GM23338 (cell line): ENCODE measurements at regions not wholly inside any gene's neighbourhood (a gene's known extent, or its start where the extent isn't known, plus 50 kb on each side); places are given as distances from the start of the nearest gene placed in this dataset.

Experiments
- ATAC-seq: fragments of 200-7000 bp; cut with Tn5 transposase; 3 replicates; pipeline ENCODE4 v1.9.1; 2020
- DNase-seq: peaks from one replicate; pipeline ENCODE4 v3.0.0-alpha.2; 2015; ENCODE audit warnings: low spot score
- H2AFZ ChIP-seq: fragments of 200-600 bp; sonication (generic); 2 replicates; pipeline ENCODE4 v1.8.0; 2016; ENCODE audit warnings: antibody characterized with exemption, mild to moderate bottlenecking, moderate library complexity
- H3F3A ChIP-seq: fragments of 200-600 bp; sonication (generic); replicated peaks from 2 replicates; pipeline ENCODE4 v1.8.0; 2017; ENCODE audit warnings: antibody characterized with exemption, mixed run types, low read depth
- H3K27ac ChIP-seq: fragments of 200-600 bp; sonication (generic); 2 replicates; pipeline ENCODE4 v1.6.1; 2016; ENCODE audit warnings: low read depth
- H3K27me3 ChIP-seq: fragments of 200-600 bp; sonication (generic); 2 replicates; pipeline ENCODE4 v1.8.0; 2016; ENCODE audit warnings: mild to moderate bottlenecking, mixed run types, moderate library complexity; ENCODE audit not compliant: insufficient read depth
- H3K36me3 ChIP-seq: fragments of 200-600 bp; sonication (generic); 2 replicates; pipeline ENCODE4 v1.8.0; 2016; ENCODE audit warnings: mild to moderate bottlenecking; ENCODE audit not compliant: insufficient read depth
- H3K4me1 ChIP-seq: fragments of 200-600 bp; sonication (generic); 2 replicates; pipeline ENCODE4 v1.8.0; 2016; ENCODE audit warnings: mild to moderate bottlenecking, moderate library complexity; ENCODE audit not compliant: insufficient read depth
- H3K4me2 ChIP-seq: fragments of 200-600 bp; sonication (generic); 2 replicates; pipeline ENCODE4 v1.7.1; 2017; ENCODE audit warnings: mixed run types
- H3K4me3 ChIP-seq: fragments of 200-600 bp; sonication (generic); 2 replicates; pipeline ENCODE4 v1.6.1; 2016; ENCODE audit warnings: mixed run types
- H3K79me2 ChIP-seq: fragments of 200-600 bp; sonication (generic); replicated peaks from 2 replicates; pipeline ENCODE4 v1.8.0; 2017; ENCODE audit warnings: mild to moderate bottlenecking; ENCODE audit not compliant: insufficient read depth
- H3K9me2 ChIP-seq: fragments of 200-600 bp; sonication (generic); 2 replicates; pipeline ENCODE4 v1.8.0; 2017; ENCODE audit not compliant: insufficient read depth
- H4K20me1 ChIP-seq: fragments of 200-600 bp; sonication (generic); replicated peaks from 2 replicates; pipeline ENCODE4 v1.8.0; 2017; ENCODE audit warnings: mild to moderate bottlenecking; ENCODE audit not compliant: insufficient read depth
- H3K27ac Mint-ChIP-seq: 2 replicates; pipeline ENCODE4 v1.8.0; 2020; ENCODE audit warnings: inconsistent platforms, mild to moderate bottlenecking, moderate library complexity, mixed read lengths
- H3K27me3 Mint-ChIP-seq: 3 replicates; pipeline ENCODE4 v1.8.0; 2022; ENCODE audit warnings: low read depth, mild to moderate bottlenecking, moderate library complexity, mixed read lengths, inconsistent platforms; ENCODE audit not compliant: insufficient read depth, poor library complexity
- H3K36me3 Mint-ChIP-seq: 3 replicates; pipeline ENCODE4 v1.8.0; 2021; ENCODE audit warnings: low read depth, mild to moderate bottlenecking, inconsistent platforms, moderate library complexity, mixed read lengths
- H3K4me1 Mint-ChIP-seq: 3 replicates; pipeline ENCODE4 v1.8.0; 2020; ENCODE audit warnings: mild to moderate bottlenecking, inconsistent platforms, mixed read lengths
- H3K4me3 Mint-ChIP-seq: 3 replicates; pipeline ENCODE4 v1.8.0; 2021; ENCODE audit warnings: moderate library complexity, mild to moderate bottlenecking, inconsistent platforms, mixed read lengths
- H3K9me3 Mint-ChIP-seq: 3 replicates; pipeline ENCODE4 v1.8.0; 2020; ENCODE audit warnings: moderate library complexity, mild to moderate bottlenecking, inconsistent platforms, mixed read lengths
- CTCF ChIP-seq, 2 experiments: fragments of 200-600 bp in 1 of 2; sonication (generic) in 1 of 2; conservative IDR thresholded peaks; 2 replicates each; pipeline versions ENCODE4 v1.5.1 to v1.6.1; 2016 to 2017; ENCODE audit warnings: antibody characterized with exemption in 2 of 2, low read depth in 2 of 2, mild to moderate bottlenecking in 2 of 2, moderate library complexity in 1 of 2
- ETS1 ChIP-seq: IDR thresholded peaks from 2 replicates; pipeline ENCODE4 v1.6.1; 2016; ENCODE audit warnings: antibody characterized with exemption
- EZH2 ChIP-seq: fragments of 200-600 bp; sonication (generic); IDR thresholded peaks from one replicate; pipeline ENCODE4 v1.8.0; 2017; ENCODE audit warnings: antibody characterized with exemption, mild to moderate bottlenecking, low read depth; ENCODE audit not compliant: unreplicated experiment
- EZH2phosphoT487 ChIP-seq: fragments of 200-600 bp; sonication (generic); IDR thresholded peaks from one replicate; pipeline ENCODE4 v1.8.1; 2018; ENCODE audit warnings: antibody characterized with exemption; ENCODE audit not compliant: unreplicated experiment
- JUNB ChIP-seq: IDR thresholded peaks from one replicate; pipeline ENCODE4 v1.6.1; 2016; ENCODE audit warnings: antibody characterized with exemption; ENCODE audit not compliant: unreplicated experiment
- NANOG ChIP-seq: IDR thresholded peaks from 2 replicates; pipeline ENCODE4 v1.6.1; 2016; ENCODE audit warnings: antibody characterized with exemption, borderline replicate concordance
- POLR2AphosphoS5 ChIP-seq: IDR thresholded peaks from 2 replicates; pipeline ENCODE4 v1.6.1; 2016; ENCODE audit warnings: antibody characterized with exemption, low read depth
- REST ChIP-seq: IDR thresholded peaks from one replicate; pipeline ENCODE4 v1.6.1; 2018; ENCODE audit warnings: antibody characterized with exemption; ENCODE audit not compliant: unreplicated experiment
- STAT1 ChIP-seq: IDR thresholded peaks from one replicate; pipeline ENCODE4 v1.6.1; 2016; ENCODE audit warnings: antibody characterized with exemption; ENCODE audit not compliant: unreplicated experiment
- ZNF114 ChIP-seq: fragments of 250-450 bp; sonication (Bioruptor Pico); IDR thresholded peaks from 2 replicates; pipeline ENCODE4 v1.5.0; 2020; ENCODE audit warnings: mild to moderate bottlenecking, moderate library complexity

GRCh38 chr4:3687538-3687937 lies 78.6 kb upstream of the ADRA2C start (continued):
- TF ChIP-seq NANOG (no peak), ETS1 (no peak), EZH2phosphoT487 (no peak), EZH2 (no peak), CTCF (conservative IDR thresholded peaks at IDR 0.05; ENCODE audit: low read depth in 2 of 2) (no peak), STAT1 (no peak), REST (no peak), POLR2AphosphoS5 (no peak), JUNB (no peak)

- Histone ChIP-seq H3K4me1 (no peaks in the 10 kb centered on the region), H4K20me1 (no peaks in the 10 kb centered on the region), H3K4me3 (no peak overlapping the region), H3K27me3 (no peaks in the 10 kb centered on the region), H3K27ac (no peak overlapping the region), H3K9me2 (no peaks in the 10 kb centered on the region), H2AFZ (no peak overlapping the region), H3K36me3 (no peaks in the 10 kb centered on the region), H3F3A (no peaks in the 10 kb centered on the region), H3K79me2 (no peaks in the 10 kb centered on the region), H3K4me2 (no peak overlapping the region)
- Mint-ChIP-seq H3K9me3 (peaks cover under 1% of the 10 kb centered on the region; the same call in 1 of the 3 replicates), H3K4me1 (no peaks in the 10 kb centered on the region), H3K27me3 (peaks cover 11% of the 10 kb centered on the region), H3K27ac (no peak overlapping the region), H3K36me3 (no peaks in the 10 kb centered on the region), H3K4me3 (no peak overlapping the region)
- no peak for DNase-seq
- ATAC-seq: no peak
- no peak for TF ChIP-seq POLR2AphosphoS5
- no peak for TF ChIP-seq EZH2
- no peak for TF ChIP-seq NANOG
- no peak for TF ChIP-seq JUNB
- no peak for TF ChIP-seq ZNF114 (CRISPR knock-in tag)
- TF ChIP-seq CTCF (conservative IDR thresholded peaks at IDR 0.05; ENCODE audit: low read depth in 2 of 2): no peak
- no peak for TF ChIP-seq EZH2phosphoT487
- TF ChIP-seq ETS1: no peak
- TF ChIP-seq REST: no peak
Observed at GRCh38 chr4:3686753-3687152, 79.4 kb upstream of the ADRA2C start.
